ENCODE measurements at regions not wholly inside any gene's neighbourhood (a gene's known extent, or its start where the extent isn't known, plus 50 kb on each side); places are given as distances from the start of the nearest gene placed in this dataset.

GRCh38 chr1:157937744-157938143 lies 55.7 kb upstream of the KIRREL1 start:
- no peaks in the 10 kb centered on the region for H3K9me3 Mint-ChIP-seq
- Histone ChIP-seq H3K4me2 (no peak overlapping the region), H3K79me2 (replicated peaks; ENCODE audit: insufficient read depth) (no peaks in the 10 kb centered on the region), H3K4me1 (ENCODE audit: insufficient read depth) (no peaks in the 10 kb centered on the region), H3K36me3 (ENCODE audit: insufficient read depth) (no peaks in the 10 kb centered on the region), H2AFZ (no peak overlapping the region), H3K27ac (ENCODE audit: low read depth) (no peak overlapping the region), H3F3A (replicated peaks; ENCODE audit: low read depth) (no peaks in the 10 kb centered on the region), H4K20me1 (replicated peaks; ENCODE audit: insufficient read depth) (no peaks in the 10 kb centered on the region), H3K4me3 (no peak overlapping the region), H3K9me2 (ENCODE audit: insufficient read depth) (peaks cover 23% of the 10 kb centered on the region), H3K27me3 (ENCODE audit: insufficient read depth) (no peaks in the 10 kb centered on the region)
- TF ChIP-seq EZH2 (IDR thresholded peaks at IDR 0.05; ENCODE audit: low read depth, unreplicated experiment): no peak
- TF ChIP-seq ZNF114 (CRISPR knock-in tag; IDR thresholded peaks at IDR 0.05): no peak
- TF ChIP-seq NANOG (IDR thresholded peaks at IDR 0.05; ENCODE audit: borderline replicate concordance): no peak
- no peak for TF ChIP-seq JUNB (IDR thresholded peaks at IDR 0.05; ENCODE audit: unreplicated experiment)
- TF ChIP-seq POLR2AphosphoS5 (IDR thresholded peaks at IDR 0.05; ENCODE audit: low read depth): no peak
- no peak for TF ChIP-seq ETS1 (IDR thresholded peaks at IDR 0.05)
- H3K4me3 Mint-ChIP-seq: no peak overlapping the region
- H3K27ac Mint-ChIP-seq: no peak overlapping the region
- H3K4me1 Mint-ChIP-seq: no peaks in the 10 kb centered on the region
- DNase-seq (ENCODE audit: low spot score): no peak
- no peak for ATAC-seq
- H3K36me3 Mint-ChIP-seq (ENCODE audit: low read depth): no peaks in the 10 kb centered on the region
- H3K27me3 Mint-ChIP-seq (ENCODE audit: insufficient read depth, low read depth, poor library complexity): no peaks in the 10 kb centered on the region

- Histone ChIP-seq H2AFZ (no peak overlapping the region), H3K36me3 (ENCODE audit: insufficient read depth) (no peaks in the 10 kb centered on the region), H3K27ac (ENCODE audit: low read depth) (no peak overlapping the region), H3K4me1 (ENCODE audit: insufficient read depth) (no peaks in the 10 kb centered on the region), H3F3A (replicated peaks; ENCODE audit: low read depth) (no peaks in the 10 kb centered on the region), H3K27me3 (ENCODE audit: insufficient read depth) (no peaks in the 10 kb centered on the region), H4K20me1 (replicated peaks; ENCODE audit: insufficient read depth) (no peaks in the 10 kb centered on the region; the same call in 1 of the 2 replicates), H3K79me2 (replicated peaks; ENCODE audit: insufficient read depth) (no peaks in the 10 kb centered on the region), H3K4me3 (no peak overlapping the region), H3K9me2 (ENCODE audit: insufficient read depth) (peaks cover 23% of the 10 kb centered on the region), H3K4me2 (no peak overlapping the region)
- no peak for TF ChIP-seq EZH2 (IDR thresholded peaks at IDR 0.05; ENCODE audit: low read depth, unreplicated experiment)
- TF ChIP-seq CREB1 (CRISPR knock-in tag; IDR thresholded peaks at IDR 0.05; ENCODE audit: low read depth): no peak
- TF ChIP-seq EZH2phosphoT487 (IDR thresholded peaks at IDR 0.05; ENCODE audit: unreplicated experiment): no peak
- no peak for TF ChIP-seq NANOG (IDR thresholded peaks at IDR 0.05; ENCODE audit: borderline replicate concordance)
- no peak for TF ChIP-seq STAT1 (IDR thresholded peaks at IDR 0.05; ENCODE audit: unreplicated experiment)
- no peak for TF ChIP-seq ZNF331 (CRISPR knock-in tag; IDR thresholded peaks at IDR 0.05; ENCODE audit: low read depth)
- TF ChIP-seq POLR2AphosphoS5 (IDR thresholded peaks at IDR 0.05; ENCODE audit: low read depth): no peak
- no peak for TF ChIP-seq CTCF (conservative IDR thresholded peaks at IDR 0.05; ENCODE audit: low read depth in 2 of 2)
- no peak for TF ChIP-seq ZNF114 (CRISPR knock-in tag; IDR thresholded peaks at IDR 0.05)
- Mint-ChIP-seq H3K27me3 (ENCODE audit: insufficient read depth, low read depth, poor library complexity) (no peaks in the 10 kb centered on the region), H3K27ac (no peak overlapping the region), H3K36me3 (ENCODE audit: low read depth) (no peaks in the 10 kb centered on the region), H3K9me3 (no peaks in the 10 kb centered on the region), H3K4me1 (no peaks in the 10 kb centered on the region), H3K4me3 (no peak overlapping the region)
- DNase-seq (ENCODE audit: low spot score) (no peak), ATAC-seq (no peak)
These were observed 51.5 kb upstream of the KIRREL1 start for GRCh38 chr1:157941939-157942338.

Measured in GM23338 (cell line).